ENCODE measurements at regions not wholly inside any gene's neighbourhood (a gene's known extent, or its start where the extent isn't known, plus 50 kb on each side); places are given as distances from the start of the nearest gene placed in this dataset.

DNA sequence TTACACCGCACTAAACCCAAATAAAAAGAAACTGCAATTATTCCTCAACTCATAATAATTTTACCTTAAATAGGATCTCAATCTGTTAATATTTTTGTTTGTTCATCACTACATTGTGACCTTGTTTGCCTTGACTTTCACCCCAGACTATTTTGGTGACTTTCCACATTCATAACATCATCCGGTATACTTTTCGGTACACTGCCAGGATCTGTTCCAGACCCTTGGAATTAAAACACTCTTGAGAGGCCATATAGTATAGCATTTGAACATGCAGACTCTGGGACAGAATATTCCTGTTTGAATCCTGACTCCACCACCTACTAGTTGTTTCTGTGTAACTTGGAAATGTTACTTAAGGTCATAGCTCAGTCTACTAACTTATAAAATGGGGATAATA is 577.4 kb downstream of the METTL4 start:
- no peak for DNase-seq

DNA sequence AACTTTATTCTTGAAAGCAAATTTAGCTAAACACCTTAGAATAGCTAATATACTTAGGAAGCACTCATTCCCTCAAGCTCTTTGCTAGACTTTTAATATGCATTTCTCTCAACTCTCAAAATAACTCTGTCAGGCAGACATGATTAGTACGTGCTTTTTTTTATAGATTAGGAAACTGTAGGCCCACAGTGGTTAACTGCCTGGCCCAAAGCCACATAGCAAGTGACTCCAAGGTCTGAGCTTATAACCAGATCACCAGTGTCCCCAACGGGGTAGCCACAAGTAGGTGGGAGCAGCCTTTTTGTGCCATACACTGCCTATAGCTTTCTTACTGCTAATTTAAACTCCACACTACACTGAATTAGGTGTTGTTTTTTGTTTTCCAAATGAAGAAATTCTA is 576.8 kb downstream of the METTL4 start:
- no peak for DNase-seq

DNA sequence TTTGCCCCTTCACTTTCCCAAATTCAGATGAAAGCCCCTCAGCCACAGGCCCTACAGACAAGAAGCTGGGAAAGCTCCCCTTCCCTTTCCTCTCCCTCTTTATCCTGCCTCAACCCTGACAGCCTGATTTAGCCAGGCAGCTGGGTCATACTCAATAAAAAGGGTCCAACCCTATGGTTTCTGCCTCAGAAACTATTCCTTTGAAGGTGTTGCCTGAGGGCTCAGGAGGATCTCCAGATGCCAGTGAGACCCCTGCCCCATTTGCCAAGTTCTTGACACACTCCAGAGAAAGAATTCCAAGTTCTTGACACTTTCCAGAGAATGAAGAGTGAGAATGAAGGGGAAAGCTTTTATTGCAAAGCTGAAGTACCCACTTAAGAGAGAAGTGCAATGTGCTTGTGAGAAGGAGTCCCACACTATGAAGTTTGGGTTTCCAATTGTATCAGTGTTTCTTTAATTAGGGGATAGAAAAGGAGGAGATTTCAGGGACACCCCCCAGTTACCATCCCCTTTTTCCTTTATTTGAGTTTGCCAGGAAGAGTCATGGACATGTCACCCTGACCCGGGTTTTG is 576.2 kb downstream of the METTL4 start:
- no peak for DNase-seq

DNA sequence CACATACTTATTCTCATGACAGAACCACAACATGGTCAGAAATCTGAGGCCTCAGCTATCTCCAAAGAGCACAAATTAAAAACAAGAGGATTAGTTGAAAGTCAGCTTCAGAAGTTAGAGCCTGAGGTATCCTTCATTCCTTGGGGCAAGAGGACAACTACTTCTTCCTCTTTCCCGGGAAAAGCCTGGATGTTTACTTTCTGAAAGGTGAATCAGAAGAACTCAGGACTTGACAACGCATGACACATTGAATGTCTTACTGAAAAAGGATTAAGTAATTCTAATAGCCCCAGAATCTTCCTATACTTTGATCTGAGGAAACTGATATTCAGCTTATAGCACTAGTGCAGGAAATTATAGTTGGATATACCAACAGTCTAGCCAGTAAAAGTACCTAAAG is 573.2 kb downstream of the METTL4 start:
- no peak for DNase-seq

DNA sequence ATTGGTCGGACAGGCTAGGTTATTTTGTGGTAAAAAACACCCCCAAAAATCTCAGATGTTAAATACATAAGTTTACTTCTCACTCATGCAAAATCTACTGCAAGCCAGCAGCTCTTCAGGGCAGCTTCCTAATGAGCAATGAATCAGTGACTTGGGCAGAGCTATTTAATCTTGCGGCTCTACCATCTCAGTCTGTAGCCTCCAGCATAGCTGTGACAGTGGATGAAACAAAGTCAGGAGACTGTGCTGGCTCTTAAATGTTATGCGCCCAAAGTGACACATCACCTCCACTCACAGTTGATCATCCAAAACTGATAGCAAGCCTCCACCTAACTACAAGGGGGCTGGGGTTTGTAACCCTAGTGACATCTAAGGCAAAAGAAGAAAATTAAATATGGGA is 571.9 kb downstream of the METTL4 start:
- DNase-seq = no peak

DNA sequence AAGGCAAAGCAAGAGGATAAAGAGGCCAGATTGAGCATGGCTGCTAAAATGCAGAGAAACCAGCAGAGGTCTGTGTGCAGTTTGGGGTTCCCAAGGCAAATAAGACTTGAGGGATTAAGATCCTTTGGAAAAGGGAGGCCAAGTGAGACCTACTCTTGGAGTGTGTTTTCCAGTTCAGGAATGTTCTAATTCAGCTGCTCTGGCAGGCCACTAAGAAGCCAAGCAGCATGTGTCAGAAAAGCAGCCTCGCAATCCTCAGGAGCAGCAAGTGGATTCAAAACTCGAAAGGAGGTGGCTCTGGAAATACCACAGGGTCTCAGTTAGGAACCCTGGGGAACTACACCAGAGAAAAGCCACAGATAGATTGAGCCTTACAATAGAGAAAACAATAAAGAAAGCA is 569.2 kb downstream of the METTL4 start:
- no peak for DNase-seq

DNA sequence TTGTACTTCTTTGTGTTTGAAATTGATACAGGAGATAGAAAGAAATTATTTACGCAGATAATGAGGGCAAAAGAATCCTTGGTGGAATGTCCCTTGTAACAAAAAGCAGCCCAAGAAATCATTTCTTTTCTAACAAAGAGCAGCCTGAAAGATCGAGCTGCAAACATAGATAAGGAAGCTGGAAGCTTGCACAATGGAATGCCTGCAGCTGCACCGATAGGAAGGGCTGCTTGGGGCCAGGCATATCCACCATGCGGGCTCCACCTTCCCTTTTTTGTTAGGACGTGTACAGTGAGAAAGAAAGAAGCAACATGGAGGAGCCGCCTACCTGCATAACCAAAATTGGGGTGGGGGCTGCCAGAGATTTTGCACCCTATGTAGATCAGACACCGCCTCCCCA is 568.7 kb downstream of the METTL4 start:
- no peak for DNase-seq

DNA sequence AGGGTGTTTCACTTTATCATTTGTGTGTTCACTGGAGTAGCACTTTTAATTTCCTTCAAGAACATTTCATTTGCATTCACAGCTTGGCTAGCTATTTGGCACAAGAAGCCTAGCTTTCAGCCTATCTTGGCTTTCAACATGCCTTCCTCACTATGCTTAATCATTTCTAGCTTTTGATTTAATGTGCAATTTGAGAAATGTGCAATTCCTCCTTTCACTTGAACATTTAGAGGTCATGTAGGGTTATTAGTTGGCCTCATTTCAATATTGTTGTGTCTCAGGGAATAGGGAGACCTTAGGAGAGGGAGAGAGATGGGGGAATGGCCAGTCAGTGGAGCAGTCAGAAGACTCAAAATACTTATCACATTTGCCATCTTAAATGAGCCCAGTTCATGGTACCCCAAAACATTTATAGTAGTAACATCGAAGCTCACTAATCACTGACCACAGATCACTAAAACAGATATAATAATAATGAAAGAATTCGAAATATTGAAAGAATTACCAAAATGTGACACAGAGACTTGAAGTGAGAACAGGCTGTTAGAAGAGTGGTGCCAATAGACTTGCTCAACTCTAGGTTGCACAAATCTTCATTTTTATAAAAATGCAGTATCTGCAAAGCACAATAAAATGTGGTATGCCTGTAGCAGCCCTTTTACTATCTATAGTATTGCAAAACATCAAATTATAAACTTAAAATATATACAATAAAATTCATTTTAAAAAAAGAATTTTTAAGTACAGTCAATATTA is 561.2 kb downstream of the METTL4 start:
- DNase-seq = no peak

DNA sequence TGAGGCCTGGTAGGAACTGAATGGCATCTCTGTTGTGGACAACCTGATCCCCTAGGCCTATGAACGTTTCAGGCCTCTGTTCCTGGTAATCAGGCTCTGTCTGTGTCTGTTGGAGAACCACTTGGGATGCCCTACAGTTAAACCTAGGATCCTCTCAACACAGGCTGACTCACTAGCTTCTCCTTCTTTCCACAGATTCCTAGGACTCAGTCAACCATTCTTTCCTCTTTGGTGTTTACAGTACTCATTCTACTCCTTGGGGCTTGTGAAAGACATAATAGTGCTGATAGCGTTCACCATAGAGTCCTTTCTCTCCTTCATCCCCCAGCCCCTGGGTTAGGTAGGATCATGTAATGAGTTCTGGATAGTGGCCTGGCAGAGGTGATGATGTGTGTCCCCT is 544.3 kb downstream of the METTL4 start:
- DNase-seq = no peak

DNA sequence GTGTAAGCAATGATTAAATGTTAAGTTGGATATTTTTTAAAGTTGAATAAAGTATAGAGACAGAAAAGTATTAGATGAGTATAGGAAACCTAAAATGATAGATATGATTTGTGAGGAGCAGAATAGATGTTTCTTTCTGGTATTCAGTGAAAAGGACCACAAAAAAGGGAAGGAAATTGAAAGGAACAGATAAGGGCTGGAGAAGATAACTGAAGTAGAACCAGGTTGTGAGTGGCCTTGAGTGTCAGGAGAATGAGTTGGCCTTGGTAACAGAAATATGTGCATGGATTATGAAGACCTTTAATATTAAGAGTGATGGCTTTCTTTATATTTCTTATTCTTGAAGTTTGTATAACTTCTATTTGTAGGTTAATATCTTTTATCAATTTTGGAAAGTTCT is 543.5 kb downstream of the METTL4 start:
- DNase-seq = no peak

DNA sequence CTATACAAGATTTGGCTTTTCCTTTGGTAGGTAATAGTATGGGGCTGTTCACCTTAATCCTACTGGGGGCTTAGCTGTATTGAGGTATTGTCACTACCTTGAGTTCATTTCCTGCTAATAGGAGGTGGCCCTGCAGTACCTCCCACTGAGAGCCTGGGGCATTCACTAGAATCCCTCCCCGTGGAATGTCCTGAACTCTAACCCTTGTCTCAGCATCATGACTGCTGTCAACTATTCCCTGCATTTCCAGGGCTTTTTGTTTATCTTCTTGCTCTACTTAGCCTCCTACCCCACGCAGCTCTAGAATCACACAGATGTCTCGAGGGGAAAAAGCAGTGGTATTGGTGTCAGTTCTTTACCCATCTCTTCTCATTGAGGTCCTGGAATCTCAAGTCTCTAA is 542.3 kb downstream of the METTL4 start:
- no peak for DNase-seq

DNA sequence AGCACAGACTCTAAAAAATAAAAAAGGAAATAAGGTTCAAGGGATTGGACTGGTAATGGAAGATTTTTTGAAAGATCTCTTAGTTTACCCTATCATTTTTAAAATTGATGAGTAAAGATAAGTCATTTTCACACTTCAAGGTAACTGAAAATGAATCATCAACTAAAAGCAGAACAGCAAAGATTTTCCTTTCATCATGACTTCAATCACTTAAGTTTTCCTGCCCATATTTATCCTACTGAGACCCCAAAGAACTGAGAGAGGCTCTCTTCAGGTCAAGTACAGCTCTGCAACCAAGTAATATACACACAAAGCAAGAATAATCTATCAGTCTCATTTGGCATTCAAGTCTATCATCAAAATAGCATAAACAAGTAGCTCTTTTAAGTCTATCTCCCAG is 540.7 kb downstream of the METTL4 start:
- no peak for DNase-seq

DNA sequence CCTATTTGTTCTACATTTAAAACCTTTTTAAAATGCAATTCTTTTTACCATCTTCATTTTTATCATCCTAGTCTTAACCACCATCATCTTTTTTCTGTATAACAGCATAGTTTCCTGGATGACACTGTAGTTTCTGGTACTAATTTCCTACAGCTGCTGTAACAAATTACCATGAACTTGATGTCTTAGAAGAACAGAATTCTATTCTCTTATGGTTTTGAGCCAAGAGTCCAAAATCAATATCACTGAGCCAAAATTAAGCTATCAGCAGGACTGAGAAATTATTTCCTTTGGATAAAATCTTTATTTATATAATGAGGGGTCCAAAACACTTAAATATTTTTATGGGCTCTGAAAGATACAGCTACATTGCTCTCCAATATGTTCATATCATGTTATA is 539.3 kb downstream of the METTL4 start:
- DNase-seq = no peak

DNA sequence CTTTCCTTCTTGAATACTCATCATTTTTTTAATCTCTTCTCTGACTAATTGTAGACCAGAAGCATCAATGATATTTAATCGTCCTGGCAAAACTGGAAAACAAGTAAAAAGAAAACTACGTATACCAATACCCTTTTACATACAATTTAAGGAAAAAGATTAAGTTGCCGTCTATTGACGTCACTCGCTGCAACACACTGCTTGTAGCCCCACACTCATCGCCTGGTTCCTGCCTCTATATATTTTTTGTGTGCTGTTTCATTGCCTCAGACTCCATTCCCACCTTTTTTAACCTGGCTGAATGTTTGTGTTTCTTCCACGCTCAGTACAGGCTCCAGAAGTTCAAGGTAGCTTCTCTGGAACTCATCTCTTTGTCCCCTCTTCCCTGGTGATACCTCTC is 536.2 kb downstream of the METTL4 start:
- DNase-seq = no peak

DNA sequence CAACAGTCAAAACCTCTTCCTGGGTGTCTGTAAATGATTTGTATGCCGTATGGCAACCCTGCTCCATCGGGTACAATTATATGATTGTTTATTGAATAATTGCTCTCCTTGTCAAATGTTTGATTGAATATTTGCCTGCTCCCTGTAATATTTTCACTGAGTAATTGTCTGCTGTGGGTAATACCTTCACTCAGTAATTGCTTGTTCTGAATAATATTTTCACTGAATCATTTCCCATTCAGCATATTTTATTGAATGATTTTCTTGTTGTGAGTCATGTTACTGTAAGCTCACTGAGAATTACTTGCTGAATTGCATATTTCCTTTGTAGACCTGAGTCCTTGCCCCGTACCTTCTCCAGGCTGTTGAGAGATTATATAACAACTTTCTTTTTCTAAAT is 535.2 kb downstream of the METTL4 start:
- no peak for DNase-seq

DNA sequence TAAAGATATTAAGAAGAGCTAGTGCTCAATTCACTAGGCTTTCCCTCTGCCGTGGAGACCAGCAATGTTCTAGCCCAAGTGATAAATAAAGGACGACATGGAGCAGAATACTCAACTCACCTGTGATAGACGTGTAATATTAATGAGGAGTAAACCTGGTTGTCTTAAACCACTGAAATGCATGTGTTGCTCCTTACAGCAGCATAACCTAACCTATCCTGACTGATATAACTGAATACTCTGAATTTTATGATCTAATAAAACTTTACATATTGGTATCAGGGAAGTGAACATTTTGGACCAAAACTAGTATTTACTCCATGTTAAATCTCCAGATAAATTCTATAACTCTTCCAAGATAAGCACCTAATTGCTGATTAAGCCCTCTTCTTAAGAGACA is 531.0 kb downstream of the METTL4 start:
- DNase-seq = no peak

DNA sequence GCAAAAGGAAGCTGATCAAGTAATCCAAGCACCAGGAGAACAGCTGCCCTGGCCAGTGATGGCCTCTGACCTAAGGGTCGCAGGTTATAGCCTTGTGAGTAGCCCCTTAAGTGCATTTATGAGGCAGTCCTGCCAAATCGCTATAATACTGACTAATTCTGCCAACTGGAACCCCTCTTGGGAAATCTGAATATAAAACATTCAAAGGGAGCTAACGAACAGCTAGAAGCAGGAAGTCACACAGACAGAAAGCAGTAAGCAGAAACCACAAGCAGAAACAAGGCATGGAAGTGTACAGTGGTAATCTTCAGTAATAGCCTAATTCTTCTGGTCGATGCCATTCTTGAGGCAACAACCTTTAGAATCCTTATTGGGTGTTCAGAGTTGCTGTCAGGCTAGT is 521.3 kb downstream of the METTL4 start:
- no peak for DNase-seq

DNA sequence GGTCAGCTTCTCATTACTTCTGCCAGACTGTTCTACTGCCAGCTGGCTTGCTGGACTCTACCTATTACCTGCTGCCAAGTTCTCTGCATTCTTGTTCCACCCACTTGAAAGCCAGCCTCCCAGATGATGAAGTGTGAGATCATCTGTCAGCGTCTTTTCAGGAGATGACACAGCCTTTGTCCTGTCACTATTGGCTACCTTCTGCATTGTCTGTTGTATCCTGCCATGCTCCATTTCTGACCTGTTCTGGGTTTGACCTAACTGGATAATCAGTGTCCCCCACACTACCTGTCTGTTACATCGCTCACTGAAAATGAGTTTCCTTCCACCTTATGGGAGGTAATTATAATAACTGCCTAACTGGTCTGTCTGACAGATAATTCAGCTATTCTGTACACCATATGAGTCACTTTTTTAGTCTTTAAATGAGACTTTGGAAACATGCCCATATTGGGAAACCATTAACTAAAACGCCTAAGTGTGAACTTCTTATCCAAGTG is 520.6 kb downstream of the METTL4 start:
- no peak for DNase-seq

DNA sequence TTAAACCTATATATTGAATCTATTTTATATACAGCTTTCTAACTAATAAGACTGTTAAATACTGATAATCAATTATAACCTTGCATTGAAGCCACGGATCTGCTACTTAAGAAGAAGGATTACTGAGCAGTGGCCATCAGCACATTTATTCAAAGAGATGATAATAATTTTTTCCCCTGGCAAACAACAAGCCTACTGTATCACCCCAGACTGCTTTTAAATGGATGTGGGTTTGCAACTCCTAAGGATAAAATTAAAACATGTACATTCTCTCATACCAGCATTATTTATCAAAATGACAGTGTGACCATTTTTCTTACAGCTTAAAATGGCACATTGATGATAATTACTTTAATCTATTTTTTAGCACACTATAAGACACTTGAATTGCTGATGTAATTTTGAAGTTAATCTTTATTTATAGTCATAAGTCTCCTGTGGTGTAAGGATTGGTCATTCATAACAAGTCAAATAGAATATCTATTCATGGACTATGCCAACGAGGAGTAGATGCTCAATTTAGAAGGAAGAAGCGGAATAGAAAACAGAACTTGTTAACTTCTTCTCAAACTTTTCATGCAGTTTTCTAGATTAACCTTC is 517.7 kb downstream of the METTL4 start:
- DNase-seq = no peak

DNA sequence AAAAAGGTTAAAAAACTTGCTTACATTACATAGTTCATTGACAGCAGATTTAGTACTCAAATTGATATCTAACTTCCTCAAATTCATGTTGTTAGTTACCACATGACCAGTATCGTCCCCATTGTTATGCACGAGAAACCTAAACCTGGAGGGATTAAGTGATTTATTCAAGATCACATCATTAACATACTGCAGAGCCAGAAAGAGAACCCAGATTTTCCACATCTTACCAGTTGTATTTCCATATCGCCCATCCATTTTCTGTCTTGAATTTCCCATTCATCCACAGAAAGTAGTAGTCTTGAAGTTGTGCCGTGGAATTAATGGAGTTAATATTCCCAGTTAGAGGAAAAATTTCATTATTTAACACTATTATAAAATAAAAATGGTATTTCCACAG is 512.0 kb downstream of the METTL4 start:
- DNase-seq = no peak

DNA sequence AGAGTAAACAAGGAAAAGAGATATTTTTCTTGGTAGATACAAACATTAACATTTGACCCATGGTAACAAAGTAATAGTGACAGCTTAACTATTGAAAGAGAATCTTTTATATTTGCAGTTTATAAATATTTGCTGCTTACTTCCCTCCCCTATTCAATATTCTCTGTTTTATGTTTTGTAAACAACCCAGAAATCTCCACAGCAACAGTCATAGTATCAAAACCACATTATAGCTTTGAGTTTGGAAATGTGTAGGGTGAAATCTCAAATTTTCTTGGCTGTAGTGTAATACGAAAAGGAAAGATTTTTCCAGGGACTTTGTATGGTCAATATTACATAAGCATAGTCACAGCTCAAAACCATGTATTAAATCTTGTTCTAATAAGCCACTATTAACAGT is 511.2 kb downstream of the METTL4 start:
- no peak for DNase-seq

DNA sequence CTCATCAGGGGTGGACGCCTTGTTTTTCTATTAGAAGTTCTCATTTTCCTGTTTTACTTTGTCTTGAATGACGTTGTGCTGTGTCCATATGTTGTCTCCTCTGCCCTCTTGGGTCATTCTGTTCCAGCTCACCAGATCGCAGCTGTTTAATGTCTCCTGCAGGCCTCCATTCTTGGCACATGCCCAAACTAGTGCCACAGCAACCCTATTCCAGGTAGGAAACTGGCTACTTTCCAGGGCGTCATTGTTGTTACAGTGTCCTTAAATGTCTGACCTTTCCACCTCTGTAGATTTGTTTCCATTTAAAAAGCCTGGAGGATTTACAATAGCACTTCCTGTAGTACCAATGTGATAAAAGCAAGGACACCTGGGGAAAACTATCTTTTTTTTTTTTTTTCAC is 500.7 kb downstream of the METTL4 start:
- no peak for DNase-seq

DNA sequence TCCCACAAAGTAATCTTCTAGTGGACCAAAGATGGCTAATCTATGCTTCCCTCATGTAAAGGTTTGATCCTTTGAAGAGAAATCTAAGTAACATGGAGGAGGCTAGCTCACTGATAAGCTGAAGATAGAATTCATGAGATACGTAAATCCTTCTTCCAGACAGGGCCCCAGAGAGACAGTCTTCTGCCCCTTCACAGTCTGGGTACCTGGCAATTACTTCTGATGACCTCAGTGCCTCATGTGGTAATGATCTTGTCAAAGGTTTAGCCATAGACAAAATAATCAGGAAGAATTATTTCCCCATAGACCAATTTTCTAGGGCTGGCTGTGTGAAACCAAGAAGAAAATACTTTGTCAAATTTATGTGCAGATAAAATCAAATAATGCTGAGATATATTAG is 495.8 kb downstream of the METTL4 start:
- DNase-seq = no peak

DNA sequence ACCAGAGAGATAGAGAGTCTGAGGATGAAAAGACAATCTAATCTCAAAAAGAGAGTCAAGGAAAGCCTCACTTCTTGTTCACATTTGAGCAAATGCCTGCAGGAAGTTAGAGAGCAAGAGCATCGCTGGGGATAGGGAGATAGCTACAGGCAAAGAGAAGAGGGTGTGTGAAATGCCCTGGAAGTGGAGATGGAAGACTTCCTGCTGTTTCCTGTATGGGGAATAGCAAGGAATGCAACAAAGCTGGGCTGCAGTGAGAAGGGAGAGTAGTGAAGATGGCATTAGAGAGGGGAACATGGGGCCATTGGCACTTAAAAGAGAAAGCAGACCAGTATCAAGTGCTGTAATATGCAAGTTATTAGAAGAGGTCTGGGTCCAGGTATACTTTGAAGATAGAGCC is 488.6 kb downstream of the METTL4 start:
- no peak for DNase-seq

DNA sequence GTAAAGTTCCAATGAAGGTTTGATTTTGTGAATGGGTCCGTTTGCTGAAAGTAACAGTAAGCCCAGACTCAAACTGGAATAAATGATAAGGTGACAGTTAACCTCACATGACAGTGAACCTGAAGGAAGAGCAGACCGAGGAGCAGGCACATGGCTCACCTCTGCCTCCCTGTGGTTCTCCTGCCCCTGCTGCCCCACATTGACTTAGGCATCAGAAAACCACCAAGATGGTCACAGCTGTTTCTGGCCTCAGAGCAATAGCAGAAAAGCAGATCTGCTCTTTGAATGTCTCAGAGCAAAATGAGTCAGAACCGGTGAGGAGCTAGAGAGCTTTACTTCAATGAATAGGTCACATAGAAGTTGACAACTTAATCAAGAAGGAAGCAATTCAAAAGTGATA is 487.6 kb downstream of the METTL4 start:
- no peak for DNase-seq
